Chondrocyte (in vitro differentiated cells): ENCODE measurements at regions not wholly inside any gene's neighbourhood (a gene's known extent, or its start where the extent isn't known, plus 50 kb on each side); places are given as distances from the start of the nearest gene placed in this dataset.
"Not testable (repeated sequence)": the region's sequence is repeated elsewhere in the genome, so short reads cannot be mapped to it uniquely, and the experiment has no call there.

Source experiments
- DNase-seq: peaks from one replicate; pipeline ENCODE4 v3.0.0; 2021; ENCODE audit warnings: mixed read lengths, low spot score
- H3K27ac Mint-ChIP-seq: one replicate; pipeline ENCODE4 v1.8.0; 2021; ENCODE audit warnings: mild to moderate bottlenecking, moderate library complexity, mixed read lengths; ENCODE audit not compliant: unreplicated experiment
- H3K27me3 Mint-ChIP-seq: 2 replicates; pipeline ENCODE4 v1.8.0; 2021; ENCODE audit warnings: low read depth, mixed read lengths
- H3K36me3 Mint-ChIP-seq: 2 replicates; pipeline ENCODE4 v1.8.0; 2021; ENCODE audit warnings: low read depth, mixed read lengths
- H3K4me1 Mint-ChIP-seq: 2 replicates; pipeline ENCODE4 v1.8.0; 2021; ENCODE audit warnings: low read depth, mild to moderate bottlenecking, mixed read lengths
- H3K4me3 Mint-ChIP-seq: one replicate; pipeline ENCODE4 v1.8.0; 2021; ENCODE audit warnings: mild to moderate bottlenecking, moderate library complexity, mixed read lengths; ENCODE audit not compliant: unreplicated experiment
- H3K9me3 Mint-ChIP-seq: 2 replicates; pipeline ENCODE4 v1.8.0; 2021; ENCODE audit warnings: low read depth, mixed read lengths
- CTCF ChIP-seq: fragments of 200-600 bp; sonication (generic); IDR thresholded peaks from 2 replicates; pipeline ENCODE4 v1.5.0; 2021; ENCODE audit warnings: antibody characterized with exemption, mild to moderate bottlenecking, moderate library complexity

- Mint-ChIP-seq H3K4me3 (no peak overlapping the region), H3K27ac (no peak overlapping the region), H3K27me3 (peaks cover 35% of the 10 kb centered on the region), H3K36me3 (no peaks in the 10 kb centered on the region), H3K9me3 (no peaks in the 10 kb centered on the region), H3K4me1 (no peaks in the 10 kb centered on the region)
- no peak for DNase-seq
- TF ChIP-seq CTCF = no peak
Observed at GRCh38 chr7:65453341-65454030, 79.8 kb downstream of the ZNF92 start.

GRCh38 chr7:65454469-65454868 is 80.8 kb downstream of the ZNF92 start:
- TF ChIP-seq CTCF = no peak
- Mint-ChIP-seq H3K4me1 (no peaks in the 10 kb centered on the region), H3K36me3 (no peaks in the 10 kb centered on the region), H3K27ac (no peak overlapping the region), H3K27me3 (peaks cover 34% of the 10 kb centered on the region), H3K9me3 (no peaks in the 10 kb centered on the region), H3K4me3 (no peak overlapping the region)
- DNase-seq = no peak

- H3K27ac Mint-ChIP-seq, H3K36me3 Mint-ChIP-seq, H3K4me3 Mint-ChIP-seq, H3K9me3 Mint-ChIP-seq, DNase-seq, H3K4me1 Mint-ChIP-seq: not testable (repeated sequence)
- H3K27me3 Mint-ChIP-seq = peaks cover 31% of the 10 kb centered on the region
Observed at GRCh38 chr7:65455050-65455449, 81.4 kb downstream of the ZNF92 start.

GRCh38 chr7:65457705-65458104 is 84.0 kb downstream of the ZNF92 start:
- Mint-ChIP-seq H3K4me3 (no peak overlapping the region), H3K36me3 (no peaks in the 10 kb centered on the region), H3K27ac (no peak overlapping the region), H3K27me3 (peaks cover 23% of the 10 kb centered on the region), H3K9me3 (no peaks in the 10 kb centered on the region), H3K4me1 (no peaks in the 10 kb centered on the region)
- no peak for TF ChIP-seq CTCF
- no peak for DNase-seq

- no peak overlapping the region for H3K4me3 Mint-ChIP-seq
- TF ChIP-seq CTCF = no peak
- no peak overlapping the region for H3K27ac Mint-ChIP-seq
- DNase-seq = no peak
- H3K36me3 Mint-ChIP-seq = no peaks in the 10 kb centered on the region
- no peaks in the 10 kb centered on the region for H3K9me3 Mint-ChIP-seq
- H3K4me1 Mint-ChIP-seq = no peaks in the 10 kb centered on the region
- peaks cover 19% of the 10 kb centered on the region for H3K27me3 Mint-ChIP-seq
Observed at GRCh38 chr7:65459438-65459837, 85.8 kb downstream of the ZNF92 start.

GRCh38 chr7:65462148-65462716 is 88.6 kb downstream of the ZNF92 start:
- TF ChIP-seq CTCF = no peak
- Mint-ChIP-seq H3K27me3 (peaks cover 4% of the 10 kb centered on the region), H3K9me3 (peaks cover 2% of the 10 kb centered on the region), H3K27ac (no peak overlapping the region), H3K36me3 (no peaks in the 10 kb centered on the region), H3K4me1 (no peaks in the 10 kb centered on the region), H3K4me3 (no peak overlapping the region)
- DNase-seq = no peak
